SK-N-SH (cell line): ENCODE measurements at regions not wholly inside any gene's neighbourhood (a gene's known extent, or its start where the extent isn't known, plus 50 kb on each side); places are given as distances from the start of the nearest gene placed in this dataset.

Experiments
- CTCF ChIA-PET: fragments of 300-600, 350-600 bp; formaldehyde crosslinking; extraction: SDS; loops from one replicate; lab custom pipeline; 2021; lab: Yijun Ruan, JAX
- POLR2A ChIA-PET: fragments of 350-600 bp; sonication (Branson Sonifier 250); formaldehyde crosslinking; extraction: SDS; loops from one replicate; lab custom pipeline; 2020; ENCODE audit warnings: antibody characterized with exemption, inconsistent platforms; lab: Yijun Ruan, JAX
- DNase-seq: peaks from one replicate; pipeline ENCODE4 v3.0.0; 2012
- H2AFZ ChIP-seq: fragments of 200-600 bp; sonication (generic); 2 replicates; pipeline ENCODE4 v1.8.1; 2016; ENCODE audit warnings: antibody characterized with exemption, mild to moderate bottlenecking, low read depth
- H3F3A ChIP-seq: fragments of 200-600 bp; sonication (generic); replicated peaks from 2 replicates; pipeline ENCODE3; 2016; ENCODE audit warnings: antibody characterized with exemption, mild to moderate bottlenecking; ENCODE audit not compliant: insufficient read depth
- H3K27ac ChIP-seq, 2 experiments: fragments of 200-500 bp in 1 of 2; fragments of 200-600 bp in 1 of 2; sonication (Bioruptor generic) in 1 of 2; sonication (generic), shearing (Covaris generic) in 1 of 2; 2 replicates each; pipeline versions ENCODE4 v1.5.1 to v1.6.1; 2014 to 2016; ENCODE audit warnings: low read depth in 2 of 2, inconsistent platforms in 1 of 2, low read length in 1 of 2, mild to moderate bottlenecking in 1 of 2, mixed read lengths in 1 of 2
- H3K27me3 ChIP-seq: fragments of 200-600 bp; sonication (generic), shearing (Covaris generic); 2 replicates; pipeline ENCODE4 v1.6.1; 2016; ENCODE audit warnings: mixed run types; ENCODE audit not compliant: insufficient read depth
- H3K36me3 ChIP-seq, 2 experiments: fragments of 200-500 bp in 1 of 2; fragments of 200-600 bp in 1 of 2; sonication (Bioruptor generic) in 1 of 2; sonication (generic) in 1 of 2; replicated peaks in 1 of 2; 2 replicates each; pipeline versions ENCODE3 to v1.5.1; 2014 to 2016; ENCODE audit warnings: low read length in 1 of 2, mild to moderate bottlenecking in 1 of 2; ENCODE audit not compliant: insufficient read depth in 2 of 2, control insufficient read depth in 1 of 2
- H3K4me1 ChIP-seq, 2 experiments: fragments of 200-500 bp in 1 of 2; fragments of 200-600 bp in 1 of 2; sonication (Bioruptor generic) in 1 of 2; sonication (generic), shearing (Covaris generic) in 1 of 2; 2 replicates each; pipeline versions ENCODE4 v1.5.1 to v1.6.1; 2014 to 2016; ENCODE audit warnings: low read depth in 1 of 2, low read length in 1 of 2, mixed run types in 1 of 2; ENCODE audit not compliant: insufficient read depth in 2 of 2, control insufficient read depth in 1 of 2
- H3K4me2 ChIP-seq: fragments of 200-600 bp; sonication (generic), shearing (Covaris generic); 2 replicates; pipeline ENCODE4 v1.6.1; 2017; ENCODE audit warnings: mixed run types
- H3K4me3 ChIP-seq, 2 experiments: fragments of 200-500 bp in 1 of 2; fragments of 200-600 bp in 1 of 2; sonication (Bioruptor generic) in 1 of 2; sonication (generic), shearing (Covaris generic) in 1 of 2; 2 replicates each; pipeline versions ENCODE4 v1.5.1 to v1.8.1; 2014 to 2016; ENCODE audit warnings: low read depth in 2 of 2, inconsistent platforms in 1 of 2, low read length in 1 of 2, mild to moderate bottlenecking in 1 of 2, mixed read lengths in 1 of 2, moderate library complexity in 1 of 2
- H3K79me2 ChIP-seq: fragments of 200-600 bp; sonication (generic); 2 replicates; pipeline ENCODE4 v1.8.1; 2017; ENCODE audit warnings: mild to moderate bottlenecking; ENCODE audit not compliant: insufficient read depth
- H3K9ac ChIP-seq: fragments of 200-600 bp; sonication (generic); 2 replicates; pipeline ENCODE4 v1.6.1; 2017; ENCODE audit warnings: mixed run types
- H3K9me2 ChIP-seq: fragments of 200-600 bp; sonication (generic); 2 replicates; pipeline ENCODE4 v1.6.1; 2017; ENCODE audit warnings: mixed run types
- H3K9me3 ChIP-seq: fragments of 200-600 bp; sonication (generic); 2 replicates; pipeline ENCODE4 v1.6.1; 2017; ENCODE audit warnings: mixed run types, mild to moderate bottlenecking, moderate library complexity
- H4K20me1 ChIP-seq: fragments of 200-600 bp; sonication (generic); 2 replicates; pipeline ENCODE4 v1.6.1; 2017; ENCODE audit warnings: mild to moderate bottlenecking, mixed run types; ENCODE audit not compliant: insufficient read depth
- CHD2 ChIP-seq: fragments of 150-350 bp; IDR thresholded peaks from 2 replicates; pipeline ENCODE4 v1.6.1; 2018; ENCODE audit warnings: low read length; ENCODE audit not compliant: partially characterized antibody
- ELF1 ChIP-seq: IDR thresholded peaks from 2 replicates; pipeline ENCODE4 v1.4.0; 2012
- EP300 ChIP-seq, 2 experiments: IDR thresholded peaks; 2 replicates each; pipeline versions ENCODE4 v1.4.0 to v1.6.1; 2012; ENCODE audit warnings: borderline replicate concordance in 1 of 2, low read depth in 1 of 2, low read length in 1 of 2
- EZH2phosphoT487 ChIP-seq: fragments of 200-600 bp; sonication (generic); IDR thresholded peaks from 2 replicates; pipeline ENCODE4 v1.6.1; 2017; ENCODE audit warnings: low read depth, mixed run types, mild to moderate bottlenecking, antibody characterized with exemption, moderate library complexity, borderline replicate concordance
- GATA2 ChIP-seq: sonication (generic); formaldehyde crosslinking; IDR thresholded peaks from 2 replicates; pipeline ENCODE4 v1.5.0; 2020; ENCODE audit warnings: mild to moderate bottlenecking, missing genetic modification reagents
- IRF3 ChIP-seq: fragments of 150-350 bp; IDR thresholded peaks from 2 replicates; pipeline ENCODE4 v1.6.1; 2016; ENCODE audit warnings: mild to moderate bottlenecking, low read depth, low read length
- NRF1 ChIP-seq: IDR thresholded peaks from 2 replicates; pipeline ENCODE4 v1.6.1; 2012; ENCODE audit warnings: low read depth, mild to moderate bottlenecking, low read length
- PBX3 ChIP-seq: IDR thresholded peaks from 2 replicates; pipeline ENCODE4; 2012
- POLR2AphosphoS5 ChIP-seq: IDR thresholded peaks from 2 replicates; pipeline ENCODE4 v1.6.1; 2012; ENCODE audit warnings: low read depth, low read length
- RAD21 ChIP-seq: IDR thresholded peaks from 2 replicates; pipeline ENCODE4 v1.6.1; 2012; ENCODE audit warnings: mild to moderate bottlenecking, low read length
- SIN3A ChIP-seq: IDR thresholded peaks from 2 replicates; pipeline ENCODE4 v1.6.1; 2012; ENCODE audit warnings: low read depth, mild to moderate bottlenecking, low read length, moderate library complexity, borderline replicate concordance
- TAF1 ChIP-seq: IDR thresholded peaks from 2 replicates; pipeline ENCODE4 v1.6.1; 2012; ENCODE audit warnings: low read depth, mild to moderate bottlenecking, low read length, moderate library complexity, borderline replicate concordance
- USF1 ChIP-seq: IDR thresholded peaks from 2 replicates; pipeline ENCODE4 v1.4.0; 2012; ENCODE audit warnings: low read depth, borderline replicate concordance
- ZBTB33 ChIP-seq: IDR thresholded peaks from 2 replicates; pipeline ENCODE4 v1.4.0; 2012; ENCODE audit warnings: low read depth, borderline replicate concordance
- WGBS: methylation state at CpG from one replicate; pipeline ENCODE4 v1.1.6; 2017; ENCODE audit warnings: low lambda C conversion rate; 5-methylcytosine and 5-hydroxymethylcytosine counted together
- TF ChIP-seq, protein P1 (sequence below): IDR thresholded peaks from 2 replicates; pipeline ENCODE4 v1.4.0; 2012; ENCODE audit warnings: low read depth
- TF ChIP-seq, protein P2 (sequence below): IDR thresholded peaks from 2 replicates; pipeline ENCODE4 v1.6.1; 2012; ENCODE audit warnings: mild to moderate bottlenecking, low read depth, low read length, moderate library complexity
- TF ChIP-seq, protein P3 (sequence below): fragments of 150-350 bp; IDR thresholded peaks from 2 replicates; pipeline ENCODE4 v1.6.1; 2017; ENCODE audit warnings: antibody characterized with exemption, low read length, low read depth, borderline replicate concordance

DNA sequence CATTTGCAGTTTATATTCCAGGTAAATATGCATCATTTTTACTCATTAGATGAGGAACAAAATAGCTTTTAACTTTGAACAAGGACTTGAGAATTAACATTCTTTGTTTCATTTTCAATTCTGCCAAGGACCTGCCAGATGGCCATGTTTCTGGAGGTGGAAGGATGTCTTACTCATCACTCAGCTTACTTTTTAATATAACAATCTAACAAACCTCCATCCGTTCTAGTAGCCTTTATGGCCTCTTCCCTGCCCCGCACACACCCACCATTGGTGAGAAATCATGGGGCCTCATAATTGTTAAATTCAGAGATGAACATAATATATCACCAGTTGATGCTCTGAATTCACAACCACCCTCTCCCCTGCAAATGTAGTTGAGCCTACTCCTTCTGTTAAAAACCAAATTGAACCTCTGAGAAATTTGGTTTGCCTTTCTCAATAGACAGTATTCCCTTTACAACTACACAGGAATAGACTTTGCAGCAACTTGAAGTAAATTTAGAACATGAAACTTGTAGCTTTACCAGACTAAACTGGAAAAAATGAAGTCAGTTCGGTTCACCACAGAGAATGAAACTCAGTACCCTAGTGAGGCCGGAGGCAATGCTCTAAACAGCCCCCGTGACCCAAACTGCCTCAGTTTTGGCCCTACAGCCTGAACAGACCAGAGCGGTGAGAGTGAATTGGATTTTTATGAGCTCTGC, 50.1 kb upstream of the ACSL4 start:
- Histone ChIP-seq H3K4me1 (no peaks in the 10 kb centered on the region), H2AFZ (no peak overlapping the region), H3K27ac (no peak overlapping the region), H3F3A (no peaks in the 10 kb centered on the region), H3K4me3 (no peak overlapping the region), H3K9me2 (no peaks in the 10 kb centered on the region), H3K9me3 (no peaks in the 10 kb centered on the region), H3K4me2 (no peak overlapping the region), H3K36me3 (no peaks in the 10 kb centered on the region), H3K79me2 (no peaks in the 10 kb centered on the region), H3K27me3 (no peaks in the 10 kb centered on the region; the same call in 1 of the 2 replicates), H4K20me1 (no peaks in the 10 kb centered on the region), H3K9ac (no peak overlapping the region)
- TF ChIP-seq TAF1 (no peak), ZBTB33 (no peak), EP300 (IDR thresholded peaks at IDR 0.05; ENCODE audit: borderline replicate concordance in 1 of 2, low read depth in 1 of 2, low read length in 1 of 2) (no peak), PBX3 (no peak), POLR2AphosphoS5 (no peak), SIN3A (no peak), ELF1 (no peak), USF1 (no peak), CHD2 (no peak), GATA2 (CRISPR knock-in tag) (no peak), RAD21 (no peak), NRF1 (no peak), IRF3 (no peak), EZH2phosphoT487 (no peak)
- TF ChIP-seq, protein P1, sequence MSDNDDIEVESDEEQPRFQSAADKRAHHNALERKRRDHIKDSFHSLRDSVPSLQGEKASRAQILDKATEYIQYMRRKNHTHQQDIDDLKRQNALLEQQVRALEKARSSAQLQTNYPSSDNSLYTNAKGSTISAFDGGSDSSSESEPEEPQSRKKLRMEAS = no peak
- TF ChIP-seq, protein P2, sequence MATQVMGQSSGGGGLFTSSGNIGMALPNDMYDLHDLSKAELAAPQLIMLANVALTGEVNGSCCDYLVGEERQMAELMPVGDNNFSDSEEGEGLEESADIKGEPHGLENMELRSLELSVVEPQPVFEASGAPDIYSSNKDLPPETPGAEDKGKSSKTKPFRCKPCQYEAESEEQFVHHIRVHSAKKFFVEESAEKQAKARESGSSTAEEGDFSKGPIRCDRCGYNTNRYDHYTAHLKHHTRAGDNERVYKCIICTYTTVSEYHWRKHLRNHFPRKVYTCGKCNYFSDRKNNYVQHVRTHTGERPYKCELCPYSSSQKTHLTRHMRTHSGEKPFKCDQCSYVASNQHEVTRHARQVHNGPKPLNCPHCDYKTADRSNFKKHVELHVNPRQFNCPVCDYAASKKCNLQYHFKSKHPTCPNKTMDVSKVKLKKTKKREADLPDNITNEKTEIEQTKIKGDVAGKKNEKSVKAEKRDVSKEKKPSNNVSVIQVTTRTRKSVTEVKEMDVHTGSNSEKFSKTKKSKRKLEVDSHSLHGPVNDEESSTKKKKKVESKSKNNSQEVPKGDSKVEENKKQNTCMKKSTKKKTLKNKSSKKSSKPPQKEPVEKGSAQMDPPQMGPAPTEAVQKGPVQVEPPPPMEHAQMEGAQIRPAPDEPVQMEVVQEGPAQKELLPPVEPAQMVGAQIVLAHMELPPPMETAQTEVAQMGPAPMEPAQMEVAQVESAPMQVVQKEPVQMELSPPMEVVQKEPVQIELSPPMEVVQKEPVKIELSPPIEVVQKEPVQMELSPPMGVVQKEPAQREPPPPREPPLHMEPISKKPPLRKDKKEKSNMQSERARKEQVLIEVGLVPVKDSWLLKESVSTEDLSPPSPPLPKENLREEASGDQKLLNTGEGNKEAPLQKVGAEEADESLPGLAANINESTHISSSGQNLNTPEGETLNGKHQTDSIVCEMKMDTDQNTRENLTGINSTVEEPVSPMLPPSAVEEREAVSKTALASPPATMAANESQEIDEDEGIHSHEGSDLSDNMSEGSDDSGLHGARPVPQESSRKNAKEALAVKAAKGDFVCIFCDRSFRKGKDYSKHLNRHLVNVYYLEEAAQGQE = no peak
- TF ChIP-seq, protein P3, sequence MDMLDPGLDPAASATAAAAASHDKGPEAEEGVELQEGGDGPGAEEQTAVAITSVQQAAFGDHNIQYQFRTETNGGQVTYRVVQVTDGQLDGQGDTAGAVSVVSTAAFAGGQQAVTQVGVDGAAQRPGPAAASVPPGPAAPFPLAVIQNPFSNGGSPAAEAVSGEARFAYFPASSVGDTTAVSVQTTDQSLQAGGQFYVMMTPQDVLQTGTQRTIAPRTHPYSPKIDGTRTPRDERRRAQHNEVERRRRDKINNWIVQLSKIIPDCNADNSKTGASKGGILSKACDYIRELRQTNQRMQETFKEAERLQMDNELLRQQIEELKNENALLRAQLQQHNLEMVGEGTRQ = no peak
- 36% methylated on average over 6 of the region's 6 CpGs for WGBS
- CTCF ChIA-PET = interaction anchor here (2.4 kb wide), 1 partner anchor 74 kb away, joined by 7 read pairs; no protein-coding TSS in a partner anchor
- no peak for DNase-seq
- POLR2A ChIA-PET = no interaction called here
